HG03571 (cell line): ENCODE measurements at regions not wholly inside any gene's neighbourhood (a gene's known extent, or its start where the extent isn't known, plus 50 kb on each side); places are given as distances from the start of the nearest gene placed in this dataset.
"Not testable (repeated sequence)": the region's sequence is repeated elsewhere in the genome, so short reads cannot be mapped to it uniquely, and the experiment has no call there.

ENCODE experiments used
- ATAC-seq: cut with Tn5 transposase; IDR thresholded peaks from one replicate; pipeline ENCODE4 v1.9.1; 2021; ENCODE audit not compliant: unreplicated experiment

DNA sequence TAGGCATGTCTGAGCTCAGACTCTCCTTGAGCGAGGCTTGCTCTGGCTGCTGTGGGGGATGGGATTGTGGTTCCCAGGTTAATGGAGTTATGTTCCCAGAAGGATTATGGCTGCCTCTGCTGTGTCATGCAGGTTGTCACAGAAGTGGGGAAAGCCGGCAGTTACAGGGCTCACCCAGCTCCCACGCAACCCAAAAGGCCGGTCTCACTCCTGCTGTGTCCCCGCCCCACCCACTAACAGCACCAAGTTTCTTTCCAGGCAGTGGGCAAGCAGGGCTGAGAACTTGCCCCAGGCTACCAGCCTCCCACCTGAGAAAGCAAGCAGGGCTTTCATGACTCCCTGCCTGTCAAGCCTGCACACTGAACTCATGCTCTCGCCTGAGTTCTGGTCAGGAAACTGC is 750.5 kb downstream of the FRK start:
- ATAC-seq = no peak

- ATAC-seq = no peak
Observed at GRCh38 chr6:115302731-115303130, 758.0 kb downstream of the FRK start.

GRCh38 chr6:115287467-115287866 is 773.2 kb downstream of the FRK start:
- ATAC-seq = no peak

DNA sequence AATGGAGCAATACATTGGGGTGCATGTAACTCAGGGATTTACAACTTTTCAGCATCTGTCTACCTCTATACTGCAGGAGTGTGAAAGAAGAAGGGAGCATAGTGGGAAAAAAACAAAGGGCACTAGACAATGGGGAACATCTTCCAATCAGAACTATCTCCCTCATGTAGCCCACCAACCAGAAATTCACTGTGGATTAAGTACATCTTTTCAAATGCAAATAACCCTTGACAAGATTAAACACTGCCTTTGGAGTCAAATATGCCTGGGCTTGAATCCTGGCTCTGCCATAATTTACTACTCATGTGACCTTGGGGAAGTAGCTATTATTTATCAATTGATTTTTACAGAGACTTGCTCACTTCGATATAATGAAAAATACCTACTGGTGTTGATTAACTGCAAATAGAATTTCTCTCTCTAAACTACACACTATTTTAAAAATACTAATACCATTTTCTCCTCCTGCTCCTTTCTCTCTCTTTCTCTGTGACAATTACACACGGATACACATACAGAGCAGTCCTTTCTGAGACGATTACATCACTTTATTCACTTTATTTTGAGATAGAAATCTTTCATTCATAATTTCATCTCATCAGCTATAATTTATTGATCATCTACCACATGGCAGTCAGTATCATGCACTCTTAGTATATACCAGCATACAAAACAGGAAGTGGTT is 783.7 kb downstream of the FRK start:
- ATAC-seq = no peak

DNA sequence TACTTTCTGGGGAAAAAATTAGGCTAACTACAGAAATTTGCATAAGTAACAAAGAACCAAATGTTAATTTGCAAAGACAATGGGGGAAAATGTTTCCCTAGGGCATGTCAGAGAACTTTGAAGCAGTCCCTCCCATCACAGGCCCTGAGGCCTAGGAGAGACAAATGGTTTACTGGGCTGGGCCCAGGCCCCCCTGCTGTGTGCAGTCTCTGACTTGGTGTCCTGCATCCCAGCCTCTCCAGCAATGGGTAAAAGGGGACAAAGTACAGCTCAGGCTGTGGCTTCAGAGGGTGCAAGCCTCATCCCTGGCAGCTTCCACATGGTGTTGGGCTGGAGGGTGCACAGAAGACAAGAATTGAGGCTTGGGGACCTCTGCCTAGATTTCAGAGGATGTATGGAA is 788.4 kb downstream of the FRK start:
- ATAC-seq = no peak

GRCh38 chr6:115271434-115271833 is 789.3 kb downstream of the FRK start:
- ATAC-seq = no peak

GRCh38 chr6:115270953-115271352 is 789.7 kb downstream of the FRK start:
- no peak for ATAC-seq

DNA sequence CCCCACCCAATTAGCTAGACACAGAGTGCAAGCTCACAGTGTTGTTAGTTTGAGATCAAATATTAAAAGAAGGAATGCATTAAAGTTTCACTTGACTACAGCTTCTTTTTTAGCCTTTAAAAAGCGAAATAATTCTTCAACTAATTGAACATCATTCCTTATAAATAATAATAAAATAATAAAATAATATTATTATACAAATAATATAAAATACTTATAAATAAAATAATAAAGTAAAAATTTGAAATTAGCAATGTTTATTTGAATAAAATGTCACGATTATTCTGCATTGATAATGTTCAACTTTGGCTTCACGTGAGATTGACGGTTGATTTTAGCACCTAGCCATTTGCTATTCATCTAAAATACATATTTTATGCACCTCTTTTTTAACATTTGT is 819.3 kb downstream of the FRK start:
- no peak for ATAC-seq

- no peak for ATAC-seq
Observed at GRCh38 chr6:115221198-115221597, 839.5 kb downstream of the FRK start.

- ATAC-seq = no peak
Observed at GRCh38 chr6:115220551-115221159, 840.0 kb downstream of the FRK start.

DNA sequence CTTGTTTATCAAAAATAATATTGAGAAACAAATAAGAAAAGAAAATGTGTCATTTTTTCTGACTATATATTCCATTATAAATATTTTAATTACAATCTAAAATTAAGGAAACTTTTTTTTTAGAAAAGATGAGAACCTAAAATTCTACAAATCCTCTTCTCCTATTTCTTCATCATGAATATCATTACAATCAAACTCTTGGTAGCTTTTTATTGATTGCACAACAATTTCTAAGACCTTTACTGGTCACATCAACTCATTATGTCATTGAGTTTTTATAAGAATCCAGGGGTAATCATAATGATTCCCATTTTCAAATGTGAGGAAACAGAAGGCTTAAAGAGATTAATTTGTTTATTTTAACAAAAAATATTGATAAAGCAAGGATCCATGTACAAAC is 841.0 kb downstream of the FRK start:
- no peak for ATAC-seq

GRCh38 chr6:115216835-115217234 is 843.9 kb downstream of the FRK start:
- ATAC-seq = no peak

DNA sequence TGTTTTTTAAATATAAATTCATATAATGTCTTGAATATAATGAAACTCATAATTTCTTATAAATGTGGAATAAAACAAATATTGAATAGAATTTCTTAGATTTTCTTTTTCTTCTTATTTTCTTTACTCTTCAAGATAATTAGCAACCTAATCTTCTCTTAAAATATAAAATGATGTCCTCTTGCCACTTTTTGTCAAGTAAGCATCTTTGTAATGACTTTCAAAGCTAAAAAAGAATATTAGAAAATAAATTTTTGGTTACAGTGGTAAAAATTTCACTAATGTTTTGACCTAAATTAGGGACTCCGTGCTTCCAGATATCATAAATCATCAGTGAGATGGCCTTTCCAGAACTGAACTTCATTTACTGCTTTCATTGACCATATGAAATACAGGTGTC is 846.4 kb downstream of the FRK start:
- ATAC-seq = no peak

GRCh38 chr6:115203381-115203780 is 857.3 kb downstream of the FRK start:
- ATAC-seq = no peak

- no peak for ATAC-seq
Observed at GRCh38 chr6:115194981-115195638, 852.3 kb upstream of the HS3ST5 start.

DNA sequence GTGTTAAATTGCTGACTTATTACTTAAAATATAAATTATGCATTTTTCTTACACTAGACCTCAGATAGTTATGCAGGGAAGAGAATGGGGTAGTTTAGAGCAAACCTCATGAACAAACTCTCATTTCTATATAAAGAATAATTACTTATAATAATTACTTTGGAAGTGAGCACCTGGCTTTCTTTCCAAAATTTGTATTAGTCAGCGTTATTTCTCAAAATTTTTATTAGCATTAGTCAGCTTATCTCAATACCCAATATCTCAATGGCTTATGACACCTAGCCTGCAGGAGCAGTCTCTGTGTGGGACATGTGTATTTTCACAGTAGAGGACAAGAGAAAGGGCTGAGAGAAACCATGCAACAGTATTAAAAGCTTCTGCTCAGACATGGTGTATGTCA is 849.2 kb upstream of the HS3ST5 start:
- ATAC-seq = no peak

DNA sequence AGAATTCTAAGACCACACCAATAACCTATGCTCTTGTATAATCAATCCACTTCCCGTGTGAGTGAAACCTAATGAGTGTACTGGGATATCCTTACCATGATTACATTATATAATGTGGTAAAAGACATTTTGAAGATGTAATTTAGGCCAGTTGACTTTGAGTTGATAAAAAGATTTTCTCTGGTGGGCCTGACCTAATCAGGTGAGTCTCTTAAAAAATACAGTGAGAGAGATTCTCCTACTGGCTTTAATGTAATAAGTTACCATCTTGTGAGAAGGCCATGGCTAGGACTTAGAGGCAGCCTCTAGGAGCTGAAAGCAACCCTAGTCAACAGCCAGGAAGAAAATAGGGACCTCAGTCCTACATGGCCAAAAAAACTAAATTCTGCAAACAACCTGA is 847.7 kb upstream of the HS3ST5 start:
- ATAC-seq = no peak

- not testable (repeated sequence) for ATAC-seq
Observed at GRCh38 chr6:115175456-115175855, 832.6 kb upstream of the HS3ST5 start.

DNA sequence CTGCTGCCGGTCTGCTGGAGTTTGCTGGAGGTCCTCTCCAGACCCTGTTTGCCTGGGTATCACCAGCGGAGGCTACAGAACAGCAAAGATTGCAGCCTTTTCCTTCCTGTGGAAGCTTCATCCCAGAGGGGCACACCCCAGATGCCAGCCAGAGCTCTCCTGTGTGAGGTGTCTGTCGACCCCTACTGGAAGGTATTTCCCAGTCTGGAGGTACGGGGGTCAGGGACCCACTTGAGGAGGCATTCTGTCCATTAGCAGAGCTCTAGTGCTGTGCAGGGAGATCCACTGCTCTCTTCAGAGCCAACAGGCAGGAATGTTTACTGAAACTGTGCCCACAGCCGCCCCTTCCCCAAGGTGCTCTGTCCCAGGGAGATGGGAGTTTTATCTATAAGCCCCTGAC is 823.1 kb upstream of the HS3ST5 start:
- not testable (repeated sequence) for ATAC-seq

- no peak for ATAC-seq
Observed at GRCh38 chr6:115159733-115160132, 816.9 kb upstream of the HS3ST5 start.

DNA sequence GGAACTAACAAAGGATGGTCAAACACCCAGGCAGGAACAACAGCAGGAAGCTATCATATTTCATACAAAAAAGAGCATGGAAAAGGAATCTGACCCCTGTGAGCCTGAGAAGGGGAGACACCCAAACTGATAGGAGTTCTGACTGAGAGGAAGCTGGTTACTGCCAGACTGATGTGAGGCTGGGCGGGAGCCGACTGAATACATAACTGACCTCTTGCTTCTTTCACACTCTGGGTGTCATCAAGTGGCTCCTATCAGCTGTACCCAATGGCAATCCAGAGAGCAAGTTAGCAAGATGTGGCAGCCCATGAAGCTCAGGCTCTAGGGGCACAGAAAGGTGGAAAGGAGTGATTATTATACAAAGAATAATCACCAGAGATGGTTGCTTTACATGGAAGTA is 795.1 kb upstream of the HS3ST5 start:
- no peak for ATAC-seq

GRCh38 chr6:115133790-115134189 is 791.0 kb upstream of the HS3ST5 start:
- ATAC-seq = no peak
